H1 (cell line): ENCODE measurements at regions not wholly inside any gene's neighbourhood (a gene's known extent, or its start where the extent isn't known, plus 50 kb on each side); places are given as distances from the start of the nearest gene placed in this dataset.

ENCODE experiments used
- CTCF ChIA-PET: fragments of 300-600 bp; sonication (Branson Sonifier 250); formaldehyde crosslinking; loops from one replicate; lab custom pipeline; 2021; ENCODE audit not compliant: partially characterized antibody; lab: Charles Lee
- POLR2A ChIA-PET: fragments of 300-600 bp; sonication (Branson Sonifier 250); formaldehyde crosslinking; loops from one replicate; lab custom pipeline; 2021; ENCODE audit warnings: inconsistent platforms; ENCODE audit not compliant: partially characterized antibody; lab: Charles Lee
- DNase-seq, 2 experiments: peaks; one replicate each; pipeline versions ENCODE4 v3.0.0 to v3.0.0-alpha.2; 2010 to 2022; ENCODE audit warnings: low spot score in 2 of 2, low read depth in 1 of 2, mixed read lengths in 1 of 2
- FAIRE-seq: peaks from 2 replicates; lab custom pipeline; 2011; peaks lifted over from hg19 to GRCh38; lab: Jason Lieb, UNC
- H2AFZ ChIP-seq: 2 replicates; pipeline ENCODE4 v1.8.1; 2012; ENCODE audit warnings: low read length, inconsistent platforms
- H2AK5ac ChIP-seq: 2 replicates; pipeline ENCODE4 v1.6.1; 2013; ENCODE audit warnings: low read depth, low read length
- H2BK120ac ChIP-seq: replicated peaks from 2 replicates; pipeline ENCODE3; 2013; ENCODE audit warnings: low read depth, low read length, inconsistent platforms
- H2BK12ac ChIP-seq: 2 replicates; pipeline ENCODE4 v1.6.1; 2013; ENCODE audit warnings: low read depth, low read length
- H2BK15ac ChIP-seq: 2 replicates; pipeline ENCODE4 v1.6.1; 2013; ENCODE audit warnings: low read length
- H2BK20ac ChIP-seq: 2 replicates; pipeline ENCODE4 v1.6.1; 2013; ENCODE audit warnings: low read length
- H2BK5ac ChIP-seq: 2 replicates; pipeline ENCODE4 v1.6.1; 2013; ENCODE audit warnings: low read depth, low read length
- H3K14ac ChIP-seq: 2 replicates; pipeline ENCODE4 v1.6.1; 2013; ENCODE audit warnings: inconsistent platforms; ENCODE audit not compliant: insufficient read length
- H3K18ac ChIP-seq: 2 replicates; pipeline ENCODE4 v1.6.1; 2013; ENCODE audit warnings: low read length; ENCODE audit errors: extremely low read depth
- H3K23ac ChIP-seq: 2 replicates; pipeline ENCODE4 v1.6.1; 2013; ENCODE audit warnings: inconsistent platforms; ENCODE audit not compliant: insufficient read length
- H3K23me2 ChIP-seq: 2 replicates; pipeline ENCODE4 v1.6.1; 2013; ENCODE audit warnings: low read depth, low read length
- H3K27ac ChIP-seq: 2 replicates; pipeline ENCODE4 v1.6.1; 2011; ENCODE audit warnings: low read depth, low read length, inconsistent platforms
- H3K27me3 ChIP-seq, 4 experiments: replicated peaks in 1 of 4; 1 replicate in 1 of 4; 2 replicates in 3 of 4; pipeline versions ENCODE4 v1.6.1 to v1.8.1; 2011 to 2013; ENCODE audit warnings: low read length in 3 of 4, mild to moderate bottlenecking in 3 of 4, inconsistent platforms in 2 of 4, mixed read lengths in 2 of 4, moderate library complexity in 1 of 4; ENCODE audit not compliant: control insufficient read depth in 3 of 4, insufficient read depth in 3 of 4; ENCODE audit errors: extremely low read depth in 1 of 4
- H3K36me3 ChIP-seq, 4 experiments: 2 replicates each; pipeline versions ENCODE4 v1.6.1 to v1.8.1; 2011 to 2013; ENCODE audit warnings: mild to moderate bottlenecking in 4 of 4, low read length in 3 of 4, moderate library complexity in 2 of 4, control low read depth in 1 of 4, inconsistent platforms in 1 of 4; ENCODE audit not compliant: insufficient read depth in 4 of 4, control insufficient read depth in 2 of 4
- H3K4ac ChIP-seq: replicated peaks from 2 replicates; pipeline ENCODE3; 2013; ENCODE audit warnings: low read length, low read depth, mixed read lengths, inconsistent platforms; ENCODE audit not compliant: insufficient read length
- H3K4me1 ChIP-seq, 4 experiments: replicated peaks in 1 of 4; 1 replicate in 1 of 4; 2 replicates in 3 of 4; pipeline versions ENCODE4 v1.6.1 to v1.8.1; 2011 to 2013; ENCODE audit warnings: low read length in 3 of 4, inconsistent platforms in 2 of 4, mixed read lengths in 1 of 4; ENCODE audit not compliant: insufficient read depth in 4 of 4, control insufficient read depth in 3 of 4
- H3K4me2 ChIP-seq, 2 experiments: 2 replicates each; pipeline versions ENCODE4 v1.6.1 to v1.8.1; 2011 to 2013; ENCODE audit warnings: low read depth in 2 of 2, low read length in 2 of 2, control low read depth in 1 of 2, inconsistent platforms in 1 of 2, mild to moderate bottlenecking in 1 of 2; ENCODE audit not compliant: insufficient read depth in 1 of 2
- H3K4me3 ChIP-seq, 4 experiments: fragments of 200-600, 300-600 bp in 1 of 4; sonication (generic), shearing (Covaris generic), sonication (Bioruptor Twin) in 1 of 4; 2 replicates each; pipeline versions ENCODE4 v1.5.1 to v1.8.1; 2011 to 2016; ENCODE audit warnings: low read length in 4 of 4, low read depth in 3 of 4, control low read depth in 2 of 4, inconsistent platforms in 2 of 4, mild to moderate bottlenecking in 2 of 4, mixed read lengths in 1 of 4, moderate library complexity in 1 of 4; ENCODE audit not compliant: insufficient read depth in 2 of 4; ENCODE audit errors: extremely low read depth in 1 of 4
- H3K56ac ChIP-seq: replicated peaks from 2 replicates; pipeline ENCODE3; 2013; ENCODE audit warnings: low read depth, mild to moderate bottlenecking, mixed read lengths, low read length, inconsistent platforms; ENCODE audit not compliant: insufficient read length
- H3K79me1 ChIP-seq: 2 replicates; pipeline ENCODE4 v1.6.1; 2013; ENCODE audit warnings: low read depth, low read length, control low read depth
- H3K79me2 ChIP-seq, 2 experiments: 2 replicates each; pipeline versions ENCODE4 v1.6.1 to v1.8.1; 2012 to 2013; ENCODE audit warnings: low read length in 2 of 2, mild to moderate bottlenecking in 2 of 2, inconsistent platforms in 1 of 2; ENCODE audit not compliant: insufficient read depth in 2 of 2, control insufficient read depth in 1 of 2
- H3K9ac ChIP-seq, 4 experiments: replicated peaks in 1 of 4; 1 replicate in 1 of 4; 2 replicates in 3 of 4; pipeline versions ENCODE4 v1.6.1 to v1.8.1; 2011 to 2013; ENCODE audit warnings: low read depth in 3 of 4, low read length in 3 of 4, control low read depth in 2 of 4, mild to moderate bottlenecking in 2 of 4, moderate library complexity in 2 of 4, inconsistent platforms in 1 of 4; ENCODE audit errors: extremely low read depth in 1 of 4
- H3K9me3 ChIP-seq, 2 experiments: 2 replicates each; pipeline versions ENCODE4 v1.6.1 to v1.8.1; 2012 to 2013; ENCODE audit warnings: mild to moderate bottlenecking in 2 of 2, moderate library complexity in 2 of 2, control low read depth in 1 of 2, inconsistent platforms in 1 of 2, low read depth in 1 of 2, low read length in 1 of 2, mixed read lengths in 1 of 2; ENCODE audit not compliant: insufficient read depth in 2 of 2
- H4K20me1 ChIP-seq, 2 experiments: replicated peaks in 1 of 2; 2 replicates each; pipeline versions ENCODE3 to v1.8.1; 2011 to 2013; ENCODE audit warnings: inconsistent platforms in 2 of 2, low read length in 2 of 2, mild to moderate bottlenecking in 1 of 2; ENCODE audit not compliant: insufficient read depth in 2 of 2, control insufficient read depth in 1 of 2
- H4K5ac ChIP-seq: 2 replicates; pipeline ENCODE4 v1.6.1; 2013; ENCODE audit warnings: low read length, low read depth, mixed read lengths, inconsistent platforms; ENCODE audit not compliant: insufficient read length
- H4K8ac ChIP-seq: 2 replicates; pipeline ENCODE4 v1.8.0; 2013; ENCODE audit warnings: mild to moderate bottlenecking, moderate library complexity, low read length, inconsistent platforms; ENCODE audit not compliant: insufficient read depth; ENCODE audit errors: extremely low read depth
- H4K91ac ChIP-seq: replicated peaks from 2 replicates; pipeline ENCODE3; 2013; ENCODE audit warnings: low read length, mixed read lengths, inconsistent platforms; ENCODE audit not compliant: insufficient read length
- BCL11A ChIP-seq, 2 experiments: IDR thresholded peaks; one replicate each; pipeline ENCODE4 v1.6.1; 2011; ENCODE audit warnings: low read depth in 2 of 2, low read length in 2 of 2, mild to moderate bottlenecking in 2 of 2
- CREB1 ChIP-seq: IDR thresholded peaks from 2 replicates; pipeline ENCODE4 v1.6.1; 2012; ENCODE audit warnings: inconsistent platforms
- CTBP2 ChIP-seq: IDR thresholded peaks from 2 replicates; pipeline ENCODE4 v1.7.0; 2011; ENCODE audit warnings: borderline replicate concordance, mild to moderate bottlenecking, moderate library complexity, mixed read lengths, low read length; ENCODE audit not compliant: insufficient read depth, insufficient read length
- CTCF ChIP-seq, 3 experiments: IDR thresholded peaks; 1 replicate in 2 of 3; 2 replicates in 1 of 3; pipeline versions ENCODE4 v1.5.1 to v1.6.1; 2011; ENCODE audit warnings: low read length in 3 of 3, mild to moderate bottlenecking in 3 of 3, inconsistent platforms in 2 of 3, low read depth in 1 of 3, moderate library complexity in 1 of 3; ENCODE audit not compliant: insufficient read depth in 1 of 3; ENCODE audit errors: control extremely low read depth in 1 of 3
- RAD21 ChIP-seq, 2 experiments: IDR thresholded peaks in 1 of 2; conservative IDR thresholded peaks in 1 of 2; 2 replicates each; pipeline ENCODE4 v1.6.1; 2011; ENCODE audit warnings: low read depth in 2 of 2, low read length in 2 of 2, improper control_type of control experiment in 1 of 2, inconsistent platforms in 1 of 2, mild to moderate bottlenecking in 1 of 2, moderate library complexity in 1 of 2
- RFX5 ChIP-seq: IDR thresholded peaks from 2 replicates; pipeline ENCODE4 v1.6.1; 2011; ENCODE audit warnings: low read depth, low read length, improper control_type of control experiment, borderline replicate concordance
- RNF2 ChIP-seq: fragments of 200-900, 300-1000 bp; sonication (generic); IDR thresholded peaks from 2 replicates; pipeline ENCODE4 v1.7.1; 2016; ENCODE audit warnings: borderline replicate concordance, low read depth, mild to moderate bottlenecking, antibody characterized with exemption, low read length; ENCODE audit not compliant: poor library complexity, severe bottlenecking; ENCODE audit errors: missing control alignments
- SAP30 ChIP-seq: fragments of 300-600 bp; sonication (generic); IDR thresholded peaks from 2 replicates; pipeline ENCODE4 v1.7.1; 2012; ENCODE audit warnings: low read length, moderate library complexity, mild to moderate bottlenecking, inconsistent platforms; ENCODE audit not compliant: insufficient read depth, insufficient replicate concordance
- SUZ12 ChIP-seq: fragments of 200-600 bp; sonication (generic); IDR thresholded peaks from 2 replicates; pipeline ENCODE4 v1.6.1; 2012; ENCODE audit warnings: mild to moderate bottlenecking, inconsistent platforms, low read length, moderate library complexity, mixed read lengths
- WGBS, 2 experiments: shearing (Covaris generic) in 1 of 2; methylation state at CpG; one replicate each; pipeline versions ENCODE4 v1.1.6 to v1.1.7; 2013 to 2015; ENCODE audit warnings: low lambda C conversion rate in 2 of 2, mixed read lengths in 2 of 2, inconsistent platforms in 1 of 2, low coverage in 1 of 2, missing lambda C conversion rate in 1 of 2; ENCODE audit not compliant: insufficient replicate concordance in 2 of 2, insufficient coverage in 1 of 2, insufficient read length in 1 of 2; ENCODE audit errors: extremely low coverage in 1 of 2, missing lambda C conversion rate in 1 of 2; 5-methylcytosine and 5-hydroxymethylcytosine counted together

- Histone ChIP-seq H4K8ac (no peak overlapping the region; the same call in 1 of the 2 replicates), H3K9ac (no peak overlapping the region), H2BK20ac (no peak overlapping the region), H4K91ac (no peak overlapping the region), H4K5ac (no peak overlapping the region), H2BK15ac (no peak overlapping the region), H3K23ac (no peak overlapping the region), H3K4me2 (no peak overlapping the region), H3K4ac (no peak overlapping the region), H3K9me3 (no peaks in the 10 kb centered on the region), H3K27me3 (no peaks in the 10 kb centered on the region), H3K4me1 (no peaks in the 10 kb centered on the region), H3K14ac (no peak overlapping the region), H2AFZ (no peak overlapping the region), H2BK5ac (no peak overlapping the region), H3K4me3 (no peak overlapping the region), H3K23me2 (no peaks in the 10 kb centered on the region), H3K18ac (no peak overlapping the region), H2BK120ac (no peak overlapping the region), H3K27ac (no peak overlapping the region), H4K20me1 (no peaks in the 10 kb centered on the region), H2BK12ac (no peak overlapping the region), H3K56ac (no peak overlapping the region), H3K79me1 (no peaks in the 10 kb centered on the region), H3K36me3 (no peaks in the 10 kb centered on the region), H2AK5ac (no peak overlapping the region), H3K79me2 (no peaks in the 10 kb centered on the region)
- no peak for FAIRE-seq
- DNase-seq, result no peak
- WGBS, 2 experiments, result 90% methylated on average over 2 of the region's 2 CpGs; no CpG with 5 or more reads in 1 of the 2 experiments
- CTCF ChIA-PET, result interaction anchor here (0.7 to 1.3 kb wide), 7 partner anchors 9 to 394 kb away, joined by 3 to 4 read pairs (median 3); no protein-coding TSS in a partner anchor
- POLR2A ChIA-PET, result no interaction called here
- TF ChIP-seq SUZ12, result no peak
- no peak for TF ChIP-seq RFX5
- TF ChIP-seq BCL11A (IDR thresholded peaks at IDR 0.05; ENCODE audit: low read depth in 2 of 2, low read length in 2 of 2), result no peak
- TF ChIP-seq SAP30, result no peak
- peak; percentile 47 to 58 for TF ChIP-seq RAD21 (IDR thresholded peaks at IDR 0.05 in 1 of 2, conservative IDR thresholded peaks at IDR 0.05 in 1 of 2; ENCODE audit: low read depth in 2 of 2, low read length in 2 of 2)
- TF ChIP-seq RNF2, result no peak
- no peak for TF ChIP-seq CTBP2
- TF ChIP-seq CTCF (IDR thresholded peaks at IDR 0.05; ENCODE audit: control extremely low read depth in 1 of 3, insufficient read depth in 1 of 3, low read depth in 1 of 3, low read length in 3 of 3), result peak in 1 of 3 experiments; percentile 12; a peak in 1 of 4 replicates
- TF ChIP-seq CREB1, result no peak
Measured at GRCh38 chr13:85266771-85267170, 532.4 kb downstream of the SLITRK6 start.
